ENCODE measurements at regions not wholly inside any gene's neighbourhood (a gene's known extent, or its start where the extent isn't known, plus 50 kb on each side); places are given as distances from the start of the nearest gene placed in this dataset.

GRCh38 chr16:73732143-73732542 is 564.5 kb upstream of the PSMD7 start:
- Histone ChIP-seq H2AFZ (ENCODE audit: low read length) (no peak overlapping the region), H3K4me3 (replicated peaks in 1 of 3; ENCODE audit: insufficient read depth in 1 of 3, low read depth in 2 of 3, low read length in 3 of 3) (no peak overlapping the region; a peak in 1 of 6 replicates), H3K27me3 (ENCODE audit: control insufficient read depth in 1 of 2, insufficient read depth in 2 of 2, low read length in 2 of 2) (no peaks in the 10 kb centered on the region), H4K20me1 (ENCODE audit: insufficient read depth, low read length) (no peaks in the 10 kb centered on the region), H3K4me2 (ENCODE audit: low read depth, low read length) (peak overlapping the region; percentile 0; the same call in 1 of the 2 replicates), H3K4me1 (ENCODE audit: insufficient read depth, low read length) (peaks cover 15% of the 10 kb centered on the region), H3K9ac (ENCODE audit: insufficient read depth, low read depth, low read length) (no peak overlapping the region), H3K27ac (ENCODE audit: extremely low read length, insufficient read depth, low read length) (no peak overlapping the region), H3K9me3 (ENCODE audit: low read length) (peaks cover 4% of the 10 kb centered on the region; the same call in 1 of the 2 replicates), H3K36me3 (replicated peaks in 1 of 2; ENCODE audit: control insufficient read depth in 1 of 2, insufficient read depth in 2 of 2, low read length in 2 of 2) (no peaks in the 10 kb centered on the region), H3K79me2 (ENCODE audit: insufficient read depth, low read length) (no peaks in the 10 kb centered on the region)
- CTCF ChIA-PET (ENCODE audit: low intra/inter-chr PET ratio, low total read pairs), result no interaction called here
- DNase-seq (ENCODE audit: low spot score) (peak; percentile 26), ATAC-seq (peak; percentile 90), FAIRE-seq (peak; percentile 60)
- intact Hi-C loops (cut with micrococcal nuclease; ENCODE audit: unreplicated experiment) (no loop called here), in situ Hi-C loops (cut with HindIII; ENCODE audit: extremely low pct_ligation_motif_present, low pct_unique_long_range_greater_than_20kb) (no loop called here)
- POLR2A ChIA-PET, result no interaction called here
- WGBS (ENCODE audit: low lambda C conversion rate), result 0% methylated on average over 1 of the region's 1 CpG
- BruUV-seq (replicated peaks), result no TSS peak
- TF ChIP-seq FOXA3 (CRISPR knock-in tag; IDR thresholded peaks at IDR 0.05) (peak; percentile 13; the same call in 1 of the 2 replicates), FOXJ3 (CRISPR knock-in tag; IDR thresholded peaks at IDR 0.05; ENCODE audit: borderline replicate concordance) (peak; percentile 45; the same call in 1 of the 2 replicates), TCF7 (IDR thresholded peaks at IDR 0.05; ENCODE audit: low read depth) (peak; percentile 21; the same call in 1 of the 2 replicates), ZNF280D (CRISPR knock-in tag; IDR thresholded peaks at IDR 0.05) (no peak), WIZ (CRISPR knock-in tag; IDR thresholded peaks at IDR 0.05) (0 out of 2 replicates have a peak, but pooled peaks have one; percentile 34), THAP7 (CRISPR knock-in tag; IDR thresholded peaks at IDR 0.05) (no peak), PAXIP1 (CRISPR knock-in tag; conservative IDR thresholded peaks at IDR 0.05) (peak; percentile 61), ZNF644 (CRISPR knock-in tag; IDR thresholded peaks at IDR 0.05; ENCODE audit: low read depth) (peak; percentile 86; the same call in 1 of the 2 replicates), ZFY (CRISPR knock-in tag; IDR thresholded peaks at IDR 0.05) (peak; percentile 27; the same call in 1 of the 2 replicates), EHMT2 (IDR thresholded peaks at IDR 0.05; ENCODE audit: borderline replicate concordance, low read depth, low read length) (peak; percentile 61; the same call in 1 of the 2 replicates), FOXA1 (IDR thresholded peaks at IDR 0.05) (no peak), FOXA1 (CRISPR knock-in tag; IDR thresholded peaks at IDR 0.05) (peak; percentile 34; the same call in 1 of the 2 replicates), ZNF264 (CRISPR knock-in tag; IDR thresholded peaks at IDR 0.05) (peak; percentile 66; the same call in 1 of the 2 replicates), AFF4 (CRISPR knock-in tag; IDR thresholded peaks at IDR 0.05) (no peak)

Measured in HepG2 (cell line).